ENCODE measurements at regions not wholly inside any gene's neighbourhood (a gene's known extent, or its start where the extent isn't known, plus 50 kb on each side); places are given as distances from the start of the nearest gene placed in this dataset.

DNA sequence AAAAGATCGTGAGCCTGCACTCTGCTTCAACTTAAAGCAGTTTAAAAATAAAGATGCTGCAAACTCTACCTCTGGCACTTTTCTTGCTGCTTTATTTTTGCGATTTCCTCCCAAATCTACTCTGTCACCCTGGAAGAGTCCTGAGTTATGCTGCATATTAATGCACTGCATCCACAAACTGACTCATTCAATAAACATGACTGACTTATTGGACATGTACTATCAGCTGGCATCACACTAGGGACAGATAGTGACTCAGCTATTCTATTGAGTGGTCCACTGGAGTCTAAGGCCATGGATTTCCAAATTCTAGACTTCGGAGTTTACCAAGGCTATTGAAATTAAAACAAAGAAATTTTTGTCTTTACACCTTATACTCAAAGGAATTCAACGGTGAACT lies 90.7 kb upstream of the PTPRR start:
- H3K36me3 ChIP-seq, result no peaks in the 10 kb centered on the region
- no peaks in the 10 kb centered on the region for H3K27me3 ChIP-seq
- TF ChIP-seq, protein P1, sequence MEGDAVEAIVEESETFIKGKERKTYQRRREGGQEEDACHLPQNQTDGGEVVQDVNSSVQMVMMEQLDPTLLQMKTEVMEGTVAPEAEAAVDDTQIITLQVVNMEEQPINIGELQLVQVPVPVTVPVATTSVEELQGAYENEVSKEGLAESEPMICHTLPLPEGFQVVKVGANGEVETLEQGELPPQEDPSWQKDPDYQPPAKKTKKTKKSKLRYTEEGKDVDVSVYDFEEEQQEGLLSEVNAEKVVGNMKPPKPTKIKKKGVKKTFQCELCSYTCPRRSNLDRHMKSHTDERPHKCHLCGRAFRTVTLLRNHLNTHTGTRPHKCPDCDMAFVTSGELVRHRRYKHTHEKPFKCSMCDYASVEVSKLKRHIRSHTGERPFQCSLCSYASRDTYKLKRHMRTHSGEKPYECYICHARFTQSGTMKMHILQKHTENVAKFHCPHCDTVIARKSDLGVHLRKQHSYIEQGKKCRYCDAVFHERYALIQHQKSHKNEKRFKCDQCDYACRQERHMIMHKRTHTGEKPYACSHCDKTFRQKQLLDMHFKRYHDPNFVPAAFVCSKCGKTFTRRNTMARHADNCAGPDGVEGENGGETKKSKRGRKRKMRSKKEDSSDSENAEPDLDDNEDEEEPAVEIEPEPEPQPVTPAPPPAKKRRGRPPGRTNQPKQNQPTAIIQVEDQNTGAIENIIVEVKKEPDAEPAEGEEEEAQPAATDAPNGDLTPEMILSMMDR (IDR thresholded peaks at IDR 0.05), result no peak
- intact Hi-C loops (cut with DNase I), result no loop called here
- no peak overlapping the region for H3K27ac ChIP-seq
- no peaks in the 10 kb centered on the region for H3K9me3 ChIP-seq
- no peak for ATAC-seq
- no peak overlapping the region for H3K4me3 ChIP-seq
- H3K4me1 ChIP-seq, result no peaks in the 10 kb centered on the region
- no peak for DNase-seq

DNA sequence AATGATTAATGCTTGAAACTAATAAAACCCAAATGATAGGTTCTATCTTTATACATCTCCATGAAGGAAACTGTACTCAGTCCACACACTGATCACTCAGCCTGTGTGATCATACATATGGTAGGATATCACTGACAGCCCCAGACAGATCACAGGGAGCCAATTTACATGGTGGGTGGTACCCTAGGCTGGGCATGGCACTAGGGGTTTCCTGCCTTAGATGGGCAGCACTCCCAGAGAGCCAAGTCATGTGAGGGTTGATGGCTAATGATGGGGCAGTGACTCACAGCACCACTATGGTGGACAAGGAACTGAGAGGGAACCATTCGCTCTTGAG lies 89.6 kb upstream of the PTPRR start:
- DNase-seq, result no peak
- intact Hi-C loops (cut with DNase I), result no loop called here
- TF ChIP-seq, protein P1 (IDR thresholded peaks at IDR 0.05), result no peak

DNA sequence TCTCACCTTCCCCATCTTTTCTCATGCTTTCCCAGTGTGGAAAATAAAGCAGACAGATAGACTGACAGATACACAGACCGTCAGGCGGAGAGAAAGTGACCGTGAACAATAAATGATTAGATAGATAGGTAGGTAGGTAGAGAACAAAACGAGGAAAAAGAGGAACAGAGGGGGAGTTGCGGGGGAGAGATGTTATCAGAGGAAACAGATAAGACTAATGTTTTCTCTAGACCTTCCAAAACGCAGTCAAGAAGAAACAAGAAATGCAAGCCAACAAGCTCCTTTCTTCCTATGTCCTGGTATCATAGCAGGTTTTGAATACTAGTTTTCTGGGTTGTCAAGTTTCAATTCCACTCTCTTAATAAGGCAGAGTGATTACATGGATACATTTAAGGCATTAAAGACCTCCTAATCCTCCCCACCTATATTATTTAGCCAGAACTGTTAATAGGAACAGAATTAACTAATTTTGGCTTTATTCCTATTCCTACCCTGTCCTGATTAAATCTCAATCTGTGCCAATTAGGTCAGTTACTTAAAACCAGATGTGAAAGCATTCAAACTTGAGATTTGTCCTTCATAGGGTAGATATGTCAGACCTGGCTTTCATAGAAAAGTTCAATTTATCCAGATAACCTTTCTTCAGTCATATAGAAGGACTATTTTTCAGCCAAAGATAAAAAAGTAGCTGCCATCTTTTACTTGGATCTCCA lies 89.0 kb upstream of the PTPRR start:
- H3K27me3 ChIP-seq, result no peaks in the 10 kb centered on the region
- intact Hi-C loops (cut with DNase I), result no loop called here
- H3K4me3 ChIP-seq, result no peak overlapping the region
- no peak overlapping the region for H3K27ac ChIP-seq
- DNase-seq, result no peak
- no peaks in the 10 kb centered on the region for H3K9me3 ChIP-seq
- no peaks in the 10 kb centered on the region for H3K36me3 ChIP-seq
- TF ChIP-seq, protein P1 (IDR thresholded peaks at IDR 0.05), result no peak
- H3K4me1 ChIP-seq, result no peaks in the 10 kb centered on the region
- ATAC-seq, result no peak

More for the DNA sequence above, 89.6 kb upstream of the PTPRR start:
- no peak overlapping the region for H3K4me3 ChIP-seq
- no peaks in the 10 kb centered on the region for H3K36me3 ChIP-seq
- H3K27me3 ChIP-seq, result no peaks in the 10 kb centered on the region
- no peak for ATAC-seq
- no peak overlapping the region for H3K27ac ChIP-seq
- H3K9me3 ChIP-seq, result no peaks in the 10 kb centered on the region
- no peaks in the 10 kb centered on the region for H3K4me1 ChIP-seq

DNA sequence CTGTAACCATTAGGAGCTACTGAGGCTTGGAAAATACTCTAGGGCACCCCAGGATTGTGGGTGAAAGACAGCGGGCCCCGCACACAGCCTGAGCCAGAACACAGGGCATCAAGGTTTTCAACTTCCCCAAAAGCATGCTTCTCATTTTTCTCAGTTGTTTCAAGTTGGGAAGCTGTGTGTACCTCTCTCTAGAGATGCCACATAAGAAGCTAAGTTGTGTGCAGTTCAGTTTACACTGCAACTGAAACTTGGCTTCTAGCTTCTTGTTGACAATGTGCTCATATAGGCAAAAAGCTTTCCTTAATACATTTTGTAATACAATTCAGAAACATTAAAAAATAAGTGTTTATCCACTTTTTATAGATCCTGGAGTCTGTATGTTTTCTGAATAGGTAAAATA lies 88.1 kb upstream of the PTPRR start:
- no peak for DNase-seq
- Histone ChIP-seq H3K4me3 (no peak overlapping the region), H3K36me3 (no peaks in the 10 kb centered on the region), H3K4me1 (no peaks in the 10 kb centered on the region), H3K27me3 (no peaks in the 10 kb centered on the region), H3K9me3 (no peaks in the 10 kb centered on the region), H3K27ac (peak overlapping the region; percentile 1)
- ATAC-seq, result no peak
- intact Hi-C loops (cut with DNase I), result no loop called here
- TF ChIP-seq, protein P1 (IDR thresholded peaks at IDR 0.05), result no peak

DNA sequence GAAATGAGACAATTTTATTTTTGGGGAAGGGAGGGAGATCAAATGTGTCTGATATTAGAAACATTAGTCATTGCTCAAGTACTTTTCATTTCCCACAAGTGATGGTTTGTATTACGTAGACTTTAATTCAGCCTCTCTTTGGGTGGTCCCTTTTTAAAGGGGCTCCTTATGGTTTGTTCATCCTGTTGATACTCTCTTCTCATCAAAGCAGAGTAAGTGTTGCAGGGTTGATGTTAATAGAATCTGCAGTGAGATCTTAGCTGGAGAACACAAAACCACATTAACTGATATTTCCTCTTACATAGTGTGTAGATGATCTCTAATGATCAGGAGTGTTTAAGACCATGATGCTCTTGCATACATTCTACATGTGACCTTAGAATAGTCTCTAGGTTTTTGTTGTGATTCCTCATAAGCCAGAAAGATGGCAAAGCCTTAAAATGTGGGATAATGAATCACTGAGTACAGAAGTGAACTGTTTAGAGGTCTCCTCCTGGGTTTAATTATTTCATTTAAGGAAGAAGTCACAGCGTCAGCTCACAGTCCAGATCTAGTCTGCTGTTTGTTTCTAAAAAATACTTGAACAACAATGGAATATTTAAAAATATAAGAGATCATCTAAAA lies 87.4 kb upstream of the PTPRR start:
- DNase-seq (no peak), ATAC-seq (no peak)
- Histone ChIP-seq H3K27ac (no peak overlapping the region), H3K4me1 (no peaks in the 10 kb centered on the region), H3K9me3 (no peaks in the 10 kb centered on the region), H3K36me3 (no peaks in the 10 kb centered on the region), H3K4me3 (no peak overlapping the region), H3K27me3 (no peaks in the 10 kb centered on the region)
- TF ChIP-seq, protein P1 (IDR thresholded peaks at IDR 0.05), result no peak
- intact Hi-C loops (cut with DNase I), result no loop called here
